ENCODE measurements at regions not wholly inside any gene's neighbourhood (a gene's known extent, or its start where the extent isn't known, plus 50 kb on each side); places are given as distances from the start of the nearest gene placed in this dataset.

DNA sequence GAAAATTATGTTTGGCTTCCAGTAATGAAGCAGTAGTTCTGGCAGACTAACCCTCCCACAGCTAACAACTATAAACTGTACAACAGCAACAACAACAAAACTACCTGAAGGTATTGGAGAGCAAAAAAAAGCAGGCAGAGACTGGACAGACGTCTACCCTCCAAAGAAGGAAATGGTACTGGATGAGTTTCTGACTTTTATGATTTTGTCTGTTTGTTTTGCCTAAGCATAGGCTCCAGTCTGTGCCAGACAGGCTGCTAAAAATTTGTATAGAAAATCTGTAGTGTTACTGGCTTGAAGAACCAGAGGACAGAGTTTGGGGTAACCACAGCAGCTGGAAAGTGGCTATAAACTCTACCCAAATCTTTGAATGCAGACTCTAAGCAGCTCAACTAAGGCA lies 131.3 kb downstream of the SLC25A47 start:
- TF ChIP-seq POLR2A (IDR thresholded peaks at IDR 0.05) (no peak), EP300 (IDR thresholded peaks at IDR 0.05) (no peak)
- TF ChIP-seq, protein P1, sequence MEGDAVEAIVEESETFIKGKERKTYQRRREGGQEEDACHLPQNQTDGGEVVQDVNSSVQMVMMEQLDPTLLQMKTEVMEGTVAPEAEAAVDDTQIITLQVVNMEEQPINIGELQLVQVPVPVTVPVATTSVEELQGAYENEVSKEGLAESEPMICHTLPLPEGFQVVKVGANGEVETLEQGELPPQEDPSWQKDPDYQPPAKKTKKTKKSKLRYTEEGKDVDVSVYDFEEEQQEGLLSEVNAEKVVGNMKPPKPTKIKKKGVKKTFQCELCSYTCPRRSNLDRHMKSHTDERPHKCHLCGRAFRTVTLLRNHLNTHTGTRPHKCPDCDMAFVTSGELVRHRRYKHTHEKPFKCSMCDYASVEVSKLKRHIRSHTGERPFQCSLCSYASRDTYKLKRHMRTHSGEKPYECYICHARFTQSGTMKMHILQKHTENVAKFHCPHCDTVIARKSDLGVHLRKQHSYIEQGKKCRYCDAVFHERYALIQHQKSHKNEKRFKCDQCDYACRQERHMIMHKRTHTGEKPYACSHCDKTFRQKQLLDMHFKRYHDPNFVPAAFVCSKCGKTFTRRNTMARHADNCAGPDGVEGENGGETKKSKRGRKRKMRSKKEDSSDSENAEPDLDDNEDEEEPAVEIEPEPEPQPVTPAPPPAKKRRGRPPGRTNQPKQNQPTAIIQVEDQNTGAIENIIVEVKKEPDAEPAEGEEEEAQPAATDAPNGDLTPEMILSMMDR (IDR thresholded peaks at IDR 0.05) = no peak

Data from tibial nerve (tissue), 4 donors.